ENCODE measurements at regions not wholly inside any gene's neighbourhood (a gene's known extent, or its start where the extent isn't known, plus 50 kb on each side); places are given as distances from the start of the nearest gene placed in this dataset.

DNA sequence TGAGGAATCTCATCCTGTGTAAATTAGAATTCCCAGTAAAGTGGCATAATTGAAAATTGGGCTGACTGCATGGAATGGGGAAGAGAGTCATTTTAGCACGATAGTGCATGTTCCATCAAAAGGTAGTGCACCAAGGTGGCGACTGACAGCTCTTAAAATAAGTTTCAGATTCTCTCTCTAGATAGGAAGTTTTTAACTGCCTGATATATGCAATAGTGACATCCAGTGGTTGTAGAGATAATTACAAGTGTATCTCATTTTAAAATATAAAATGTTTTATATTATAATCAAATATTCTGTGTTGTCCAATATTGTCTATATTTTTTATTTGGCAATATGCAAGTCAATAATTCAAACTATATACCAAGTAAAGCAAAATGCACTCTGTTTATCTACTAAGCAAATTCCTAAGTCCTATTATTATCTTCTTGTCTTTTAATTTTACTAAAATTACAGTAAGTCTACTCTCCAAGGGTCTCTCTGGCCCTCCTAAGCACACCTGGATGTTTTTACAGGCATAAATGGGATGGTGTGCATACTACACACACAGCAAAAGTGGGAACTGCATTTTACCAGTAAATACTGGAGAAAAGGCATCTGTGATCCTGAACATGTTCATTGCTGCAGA lies 397.7 kb upstream of the HNRNPA3 start:
- peak; percentile 9 for DNase-seq
- Mint-ChIP-seq H3K4me3 (no peak overlapping the region), H3K9me3 (ENCODE audit: low read depth) (no peaks in the 10 kb centered on the region), H3K27me3 (no peaks in the 10 kb centered on the region), H3K36me3 (ENCODE audit: low read depth) (no peaks in the 10 kb centered on the region), H3K4me1 (peaks cover 14% of the 10 kb centered on the region), H3K27ac (no peak overlapping the region)
- intact Hi-C loops (cut with DNase I, micrococcal nuclease), result loop anchor here (1.0 to 5.0 kb wide), 6 partner anchors 163 to 688 kb away; partner anchors contain the start of gene HOXD8 (in 1 of the 2)
- ChIA-PET POLR2A (no interaction called here), CTCF (interaction anchor here (0.6 to 2.8 kb wide), 14 partner anchors 10 to 531 kb away, joined by 3 to 14 read pairs (median 4); no protein-coding TSS in a partner anchor)
- ATAC-seq, result peak; percentile 43

DNA sequence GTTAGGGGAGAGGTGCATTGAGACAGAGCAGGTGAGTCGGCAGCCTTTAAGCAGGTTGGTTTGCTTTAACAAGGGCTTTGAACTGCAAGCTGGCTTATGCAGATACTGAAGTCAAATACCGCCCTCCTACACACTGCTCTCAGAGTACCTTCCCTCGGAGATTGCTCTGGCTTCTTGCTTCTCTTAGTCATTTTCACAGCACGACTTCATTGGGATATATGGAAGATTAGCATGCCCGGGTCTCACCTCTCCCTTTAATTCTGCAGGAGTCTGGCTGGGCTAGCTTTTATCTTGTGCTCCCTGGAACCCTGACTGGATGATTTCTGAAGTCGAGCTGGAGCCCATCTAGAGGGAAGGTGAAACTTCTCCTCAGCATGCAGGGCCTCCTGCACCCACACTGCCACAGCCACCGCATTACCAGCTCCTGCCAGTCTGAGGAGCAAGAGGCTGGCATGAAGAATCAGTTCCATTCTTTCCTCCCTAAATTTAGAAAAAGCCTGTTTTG lies 395.5 kb upstream of the HNRNPA3 start:
- H3K9me3 Mint-ChIP-seq (ENCODE audit: low read depth), result no peaks in the 10 kb centered on the region
- H3K27me3 Mint-ChIP-seq, result peaks cover 2% of the 10 kb centered on the region
- intact Hi-C loops (cut with DNase I, micrococcal nuclease), result loop anchor here (5.0 kb wide), 2 partner anchors 330 to 675 kb away; no protein-coding TSS in a partner anchor
- peaks cover 14% of the 10 kb centered on the region for H3K4me1 Mint-ChIP-seq
- no peak overlapping the region for H3K27ac Mint-ChIP-seq
- no peaks in the 10 kb centered on the region for H3K36me3 Mint-ChIP-seq (ENCODE audit: low read depth)
- ChIA-PET CTCF (interaction anchor here (0.6 to 1.4 kb wide), 3 partner anchors 10 to 115 kb away, joined by 3 read pairs; no protein-coding TSS in a partner anchor), POLR2A (interaction anchor here (0.7 kb wide), 1 partner anchor 9 kb away, joined by 4 read pairs; no protein-coding TSS in a partner anchor)
- no peak overlapping the region for H3K4me3 Mint-ChIP-seq
- peak; percentile 78 for ATAC-seq
- DNase-seq, result peak; percentile 62

DNA sequence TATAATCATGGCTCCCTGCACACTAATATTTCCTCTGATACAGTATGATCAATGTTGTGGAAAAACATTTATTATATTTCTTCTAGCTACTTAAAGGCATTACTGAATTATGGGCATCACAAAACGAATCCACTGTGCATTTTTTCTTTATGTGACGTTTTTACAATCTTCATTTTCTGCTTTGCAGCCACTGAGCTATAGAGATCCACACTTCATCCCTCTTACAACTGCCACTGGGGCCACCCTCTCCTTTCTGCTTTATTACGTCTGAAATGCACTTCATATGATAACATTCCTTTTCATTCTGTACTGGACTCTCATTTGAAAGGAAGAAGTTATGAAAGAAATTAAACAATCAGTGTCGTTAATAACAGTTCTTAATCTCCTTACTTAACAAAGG lies 394.5 kb upstream of the HNRNPA3 start:
- ATAC-seq (no peak), DNase-seq (no peak)
- no peaks in the 10 kb centered on the region for H3K36me3 Mint-ChIP-seq (ENCODE audit: low read depth)
- ChIA-PET CTCF (interaction anchor here (0.8 to 1.4 kb wide), 3 partner anchors 116 to 331 kb away, joined by 3 read pairs; no protein-coding TSS in a partner anchor), POLR2A (no interaction called here)
- H3K27ac Mint-ChIP-seq, result no peak overlapping the region
- no peak overlapping the region for H3K4me3 Mint-ChIP-seq
- H3K9me3 Mint-ChIP-seq (ENCODE audit: low read depth), result no peaks in the 10 kb centered on the region
- peaks cover 14% of the 10 kb centered on the region for H3K4me1 Mint-ChIP-seq
- H3K27me3 Mint-ChIP-seq, result peaks cover 2% of the 10 kb centered on the region
- intact Hi-C loops (cut with DNase I, micrococcal nuclease), result loop anchor here (5.0 kb wide), 2 partner anchors 329 to 676 kb away; no protein-coding TSS in a partner anchor

DNA sequence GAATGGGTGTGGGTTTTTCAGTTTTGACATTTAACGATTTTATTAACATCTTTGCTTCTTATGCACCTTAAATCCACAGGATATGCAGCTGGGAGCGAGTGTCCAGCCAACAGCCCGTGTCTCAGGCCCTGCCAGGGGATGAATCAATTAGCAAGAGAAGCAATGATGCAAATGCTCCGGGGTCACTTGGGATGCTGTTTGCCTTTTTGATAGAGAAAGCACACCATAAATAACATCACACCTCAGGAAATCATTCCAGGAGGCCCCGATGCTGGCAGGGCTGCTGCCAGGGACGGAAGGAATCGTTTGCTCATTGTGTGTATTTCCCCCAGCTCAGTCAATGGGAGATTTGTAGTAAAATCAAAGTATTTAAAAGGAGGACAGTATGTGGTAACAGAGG lies 394.0 kb upstream of the HNRNPA3 start:
- Mint-ChIP-seq H3K36me3 (ENCODE audit: low read depth) (no peaks in the 10 kb centered on the region), H3K9me3 (ENCODE audit: low read depth) (no peaks in the 10 kb centered on the region), H3K4me3 (no peak overlapping the region), H3K27ac (no peak overlapping the region), H3K27me3 (peaks cover 2% of the 10 kb centered on the region), H3K4me1 (peaks cover 14% of the 10 kb centered on the region)
- POLR2A ChIA-PET, result no interaction called here
- no peak for ATAC-seq
- CTCF ChIA-PET, result interaction anchor here (0.8 to 0.9 kb wide), 2 partner anchors 167 to 330 kb away, joined by 3 read pairs; no protein-coding TSS in a partner anchor
- intact Hi-C loops (cut with DNase I, micrococcal nuclease), result loop anchor here (5.0 kb wide), 2 partner anchors 329 to 676 kb away; no protein-coding TSS in a partner anchor
- DNase-seq, result no peak

DNA sequence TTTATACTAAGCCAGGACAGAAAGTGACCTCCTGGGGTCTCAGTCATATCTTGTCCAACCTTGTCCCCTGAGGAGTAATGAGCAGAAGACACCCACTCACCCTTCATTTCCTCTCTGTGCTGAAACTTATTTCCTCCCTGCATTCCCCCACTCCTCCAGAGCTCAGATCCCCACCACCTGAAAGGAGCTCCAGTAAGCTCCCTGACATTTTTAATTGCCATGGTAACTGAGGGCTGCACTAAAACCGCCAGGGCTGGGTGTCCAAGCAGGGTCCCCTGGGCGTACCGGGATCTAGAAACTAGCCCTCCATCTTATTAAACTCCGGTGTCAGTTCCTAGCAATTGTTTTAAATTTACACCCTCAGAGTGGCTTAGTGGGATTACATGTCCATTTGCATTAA lies 393.3 kb upstream of the HNRNPA3 start:
- Mint-ChIP-seq H3K9me3 (ENCODE audit: low read depth) (no peaks in the 10 kb centered on the region), H3K27me3 (peaks cover 2% of the 10 kb centered on the region), H3K4me1 (peaks cover 17% of the 10 kb centered on the region), H3K36me3 (ENCODE audit: low read depth) (no peaks in the 10 kb centered on the region), H3K27ac (no peak overlapping the region), H3K4me3 (no peak overlapping the region)
- ATAC-seq, result no peak
- no peak for DNase-seq
- CTCF ChIA-PET, result interaction anchor here (0.6 kb wide), 1 partner anchor 239 kb away, joined by 3 read pairs; no protein-coding TSS in a partner anchor
- POLR2A ChIA-PET, result no interaction called here
- intact Hi-C loops (cut with DNase I, micrococcal nuclease), result loop anchor here (5.0 kb wide), 2 partner anchors 328 to 677 kb away; no protein-coding TSS in a partner anchor

DNA sequence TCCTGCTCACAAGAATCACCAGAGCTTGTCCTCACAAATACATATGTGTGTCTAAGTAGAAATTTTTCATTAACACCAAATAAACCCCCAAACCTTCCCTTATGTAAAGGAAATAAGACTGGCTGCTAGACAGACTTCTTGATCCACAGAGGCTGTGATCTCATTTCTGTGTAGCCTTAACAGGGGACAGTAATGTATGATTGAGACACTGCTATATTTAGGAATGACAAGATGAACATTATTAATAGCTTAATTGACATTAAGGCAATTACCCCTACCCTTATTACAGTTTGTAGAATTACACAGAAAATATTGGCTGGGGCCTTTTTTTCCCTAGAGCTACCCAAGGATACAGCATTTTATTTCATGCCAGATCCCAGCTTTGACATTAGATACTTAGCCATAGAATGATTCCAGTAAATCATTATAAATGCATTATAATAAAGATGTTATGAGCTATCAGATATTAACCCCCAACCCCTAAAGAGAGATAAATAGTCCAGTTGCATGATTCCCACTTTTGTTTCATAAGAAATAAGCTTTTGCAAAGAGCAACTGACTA lies 392.1 kb upstream of the HNRNPA3 start:
- peaks cover 2% of the 10 kb centered on the region for H3K27me3 Mint-ChIP-seq
- DNase-seq (no peak), ATAC-seq (no peak)
- intact Hi-C loops (cut with DNase I, micrococcal nuclease), result no loop called here
- ChIA-PET CTCF (interaction anchor here (0.5 to 1.3 kb wide), 2 partner anchors 32 to 36 kb away, joined by 3 read pairs; no protein-coding TSS in a partner anchor), POLR2A (no interaction called here)
- H3K4me3 Mint-ChIP-seq, result no peak overlapping the region
- H3K36me3 Mint-ChIP-seq (ENCODE audit: low read depth), result no peaks in the 10 kb centered on the region
- no peak overlapping the region for H3K27ac Mint-ChIP-seq
- H3K9me3 Mint-ChIP-seq (ENCODE audit: low read depth), result no peaks in the 10 kb centered on the region
- peaks cover 24% of the 10 kb centered on the region for H3K4me1 Mint-ChIP-seq

DNA sequence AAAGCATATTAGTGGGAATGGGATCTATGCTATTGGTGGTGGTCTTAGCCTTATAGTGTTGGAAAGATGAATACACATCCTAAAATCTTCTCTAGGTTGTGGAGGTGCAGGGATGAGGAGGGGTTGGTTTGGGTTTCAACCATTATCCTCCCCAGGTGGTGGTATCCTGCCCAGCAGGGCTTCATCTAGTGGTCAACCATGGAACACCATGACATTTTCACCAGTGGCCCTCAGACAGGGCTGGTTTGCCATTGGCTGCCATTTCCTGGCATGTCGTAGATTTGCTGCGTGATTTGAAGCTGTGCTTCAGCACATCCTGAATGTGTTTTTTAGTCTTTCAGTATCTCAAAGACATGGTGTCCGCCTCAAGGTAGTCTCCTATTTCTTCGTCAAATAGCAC lies 391.2 kb upstream of the HNRNPA3 start:
- H3K27me3 Mint-ChIP-seq, result peaks cover 2% of the 10 kb centered on the region
- H3K9me3 Mint-ChIP-seq (ENCODE audit: low read depth), result no peaks in the 10 kb centered on the region
- ChIA-PET CTCF (interaction anchor here (0.6 to 1.2 kb wide), 2 partner anchors 194 to 694 kb away, joined by 3 read pairs; no protein-coding TSS in a partner anchor), POLR2A (no interaction called here)
- no peak for ATAC-seq
- H3K4me3 Mint-ChIP-seq, result no peak overlapping the region
- H3K36me3 Mint-ChIP-seq (ENCODE audit: low read depth), result no peaks in the 10 kb centered on the region
- no peak for DNase-seq
- H3K4me1 Mint-ChIP-seq, result peaks cover 29% of the 10 kb centered on the region
- H3K27ac Mint-ChIP-seq, result no peak overlapping the region
- intact Hi-C loops (cut with DNase I, micrococcal nuclease), result no loop called here

DNA sequence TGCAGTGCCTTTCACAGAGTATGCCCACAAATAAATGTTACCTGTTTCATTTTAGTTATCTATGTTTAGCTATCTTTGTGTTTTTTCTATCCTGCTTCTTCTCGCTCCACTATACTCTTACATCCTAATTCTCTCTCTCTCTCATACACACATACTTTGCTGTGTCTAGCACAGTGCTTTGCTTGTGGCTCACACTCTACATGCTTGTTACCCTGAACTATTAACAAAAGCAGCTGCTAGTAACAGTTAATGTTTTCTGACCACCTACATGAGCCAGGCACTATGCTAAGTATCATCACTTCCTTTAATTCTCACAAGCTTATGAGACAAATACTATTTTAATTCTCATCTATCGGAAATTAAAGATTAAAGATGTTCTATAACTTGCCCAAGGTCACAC lies 390.5 kb upstream of the HNRNPA3 start:
- H3K36me3 Mint-ChIP-seq (ENCODE audit: low read depth), result no peaks in the 10 kb centered on the region
- H3K27ac Mint-ChIP-seq, result no peak overlapping the region
- DNase-seq, result no peak
- POLR2A ChIA-PET, result no interaction called here
- peaks cover 2% of the 10 kb centered on the region for H3K27me3 Mint-ChIP-seq
- peaks cover 31% of the 10 kb centered on the region for H3K4me1 Mint-ChIP-seq
- ATAC-seq, result no peak
- H3K9me3 Mint-ChIP-seq (ENCODE audit: low read depth), result no peaks in the 10 kb centered on the region
- intact Hi-C loops (cut with DNase I, micrococcal nuclease), result no loop called here
- H3K4me3 Mint-ChIP-seq, result no peak overlapping the region
- CTCF ChIA-PET, result interaction anchor here (0.6 to 1.2 kb wide), 3 partner anchors 33 to 695 kb away, joined by 3 read pairs; no protein-coding TSS in a partner anchor

DNA sequence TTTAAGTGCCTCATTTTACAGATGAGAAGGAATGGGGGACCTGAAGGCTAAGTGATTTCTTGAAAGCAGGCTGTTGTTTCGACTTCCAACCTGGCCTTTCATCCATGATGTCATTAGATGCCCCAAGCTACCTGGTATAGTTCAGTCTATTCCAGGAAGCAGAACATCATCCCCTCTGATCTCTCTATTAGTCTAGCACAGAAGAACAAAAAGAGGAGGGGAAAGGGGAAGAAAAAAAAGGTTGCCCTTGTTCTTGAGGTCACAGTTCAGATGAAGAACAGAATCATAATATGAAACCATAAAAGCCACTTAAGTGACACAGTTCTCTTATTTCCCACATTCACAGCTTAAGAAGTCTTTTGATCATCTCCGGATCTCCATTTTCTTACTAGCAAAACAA lies 386.2 kb upstream of the HNRNPA3 start:
- H3K36me3 Mint-ChIP-seq (ENCODE audit: low read depth), result no peaks in the 10 kb centered on the region
- no peaks in the 10 kb centered on the region for H3K9me3 Mint-ChIP-seq (ENCODE audit: low read depth)
- intact Hi-C loops (cut with DNase I, micrococcal nuclease), result loop anchor here (2.0 kb wide), 4 partner anchors 104 to 380 kb away; no protein-coding TSS in a partner anchor
- peaks cover 35% of the 10 kb centered on the region for H3K4me1 Mint-ChIP-seq
- ATAC-seq (peak; percentile 89), DNase-seq (peak; percentile 11)
- H3K27me3 Mint-ChIP-seq, result peaks cover 2% of the 10 kb centered on the region
- peak overlapping the region; percentile 20 for H3K4me3 Mint-ChIP-seq
- ChIA-PET CTCF (interaction anchor here (0.7 to 1.8 kb wide), 5 partner anchors 10 to 174 kb away, joined by 3 to 6 read pairs (median 3); no protein-coding TSS in a partner anchor), POLR2A (interaction anchor here (0.6 to 1.2 kb wide), 2 partner anchors 9 to 552 kb away, joined by 3 to 4 read pairs; no protein-coding TSS in a partner anchor)
- peak overlapping the region; percentile 85 for H3K27ac Mint-ChIP-seq

DNA sequence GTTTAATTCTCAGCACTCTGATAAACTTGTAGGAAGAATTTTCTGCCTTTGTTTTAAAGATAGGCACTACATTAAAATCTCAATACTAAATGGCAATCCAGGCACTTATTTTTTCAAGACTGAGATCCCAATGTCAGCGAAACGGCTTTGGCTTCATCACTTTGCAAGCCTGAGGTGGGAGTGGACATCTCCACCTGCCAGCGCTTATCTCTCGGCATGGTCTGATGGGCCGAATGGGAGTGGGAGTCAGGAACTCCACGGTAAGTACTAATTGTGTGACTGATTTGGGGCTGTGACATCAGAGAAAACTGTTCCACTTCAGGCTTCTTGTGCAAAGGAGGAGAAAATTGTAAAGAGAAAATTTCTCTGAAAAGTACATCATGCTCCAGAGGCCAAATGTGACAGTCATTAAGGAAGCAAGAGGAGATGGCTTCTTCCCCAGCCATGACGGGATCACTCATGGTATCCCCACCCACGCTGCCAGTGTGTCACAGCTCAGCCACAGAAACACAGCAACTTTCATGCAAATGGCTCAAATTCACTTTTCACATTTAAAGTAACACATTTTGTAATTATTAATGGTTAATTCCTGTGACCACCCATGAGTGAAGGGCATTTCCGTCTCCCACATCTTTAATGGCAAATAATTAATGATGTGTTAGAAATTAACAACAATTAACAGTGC lies 385.5 kb upstream of the HNRNPA3 start:
- intact Hi-C loops (cut with DNase I, micrococcal nuclease), result loop anchor here (2.0 kb wide), 4 partner anchors 104 to 380 kb away; no protein-coding TSS in a partner anchor
- CTCF ChIA-PET, result interaction anchor here (0.7 to 1.8 kb wide), 3 partner anchors 10 to 175 kb away, joined by 3 to 6 read pairs (median 3); no protein-coding TSS in a partner anchor
- peak overlapping the region; percentile 85 for H3K27ac Mint-ChIP-seq
- peaks cover 2% of the 10 kb centered on the region for H3K27me3 Mint-ChIP-seq
- H3K4me1 Mint-ChIP-seq, result peaks cover 35% of the 10 kb centered on the region
- H3K4me3 Mint-ChIP-seq, result peak overlapping the region; percentile 20
- peak; percentile 51 for ATAC-seq
- POLR2A ChIA-PET, result interaction anchor here (0.6 to 1.2 kb wide), 2 partner anchors 10 to 24 kb away, joined by 3 to 4 read pairs; no protein-coding TSS in a partner anchor
- no peaks in the 10 kb centered on the region for H3K9me3 Mint-ChIP-seq (ENCODE audit: low read depth)
- DNase-seq, result peak; percentile 80
- H3K36me3 Mint-ChIP-seq (ENCODE audit: low read depth), result no peaks in the 10 kb centered on the region

DNA sequence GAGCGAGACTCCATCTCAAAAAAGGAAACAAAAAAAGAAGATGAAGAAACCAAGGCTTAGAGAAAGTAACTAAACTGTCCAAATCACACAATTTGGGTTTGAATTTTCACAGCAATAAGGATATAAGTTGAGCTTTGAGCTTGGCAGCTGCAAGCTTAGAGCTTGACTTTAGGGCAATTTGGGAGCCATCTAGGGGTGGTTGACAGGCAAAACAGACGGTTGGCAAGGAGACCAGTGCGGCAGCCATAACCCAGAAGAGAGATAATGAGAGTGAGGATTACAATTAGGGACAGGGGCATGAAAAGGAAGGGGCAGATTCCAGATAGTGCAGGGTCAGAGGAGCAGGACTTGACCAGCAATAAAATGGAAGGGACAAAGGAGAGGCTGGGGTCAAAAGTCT lies 382.2 kb upstream of the HNRNPA3 start:
- intact Hi-C loops (cut with DNase I, micrococcal nuclease), result no loop called here
- H3K27ac Mint-ChIP-seq, result no peak overlapping the region
- no peak overlapping the region for H3K4me3 Mint-ChIP-seq
- ChIA-PET CTCF (interaction anchor here (0.7 to 1.1 kb wide), 5 partner anchors 16 to 202 kb away, joined by 3 read pairs; no protein-coding TSS in a partner anchor), POLR2A (no interaction called here)
- H3K36me3 Mint-ChIP-seq (ENCODE audit: low read depth), result no peaks in the 10 kb centered on the region
- peaks cover 3% of the 10 kb centered on the region for H3K27me3 Mint-ChIP-seq
- peaks cover 23% of the 10 kb centered on the region for H3K4me1 Mint-ChIP-seq
- DNase-seq (peak; percentile 41), ATAC-seq (peak; percentile 37)
- no peaks in the 10 kb centered on the region for H3K9me3 Mint-ChIP-seq (ENCODE audit: low read depth)

Measured in activated CD4-positive, alpha-beta T cell treated with anti-CD3 and anti-CD28 coated beads for 36 hours (primary cell).